ENCODE measurements at regions not wholly inside any gene's neighbourhood (a gene's known extent, or its start where the extent isn't known, plus 50 kb on each side); places are given as distances from the start of the nearest gene placed in this dataset.

- Histone ChIP-seq H3K9me3 (ENCODE audit: control insufficient read depth in 1 of 2, insufficient read depth in 1 of 2, low read depth in 1 of 2, low read length in 2 of 2) (no peaks in the 10 kb centered on the region), H3K9me2 (ENCODE audit: insufficient read depth) (no peaks in the 10 kb centered on the region), H3K4me2 (ENCODE audit: low read length) (no peak overlapping the region), H2AFZ (ENCODE audit: low read depth, low read length, poor library complexity, severe bottlenecking) (no peak overlapping the region), H4K20me1 (ENCODE audit: insufficient read depth) (no peaks in the 10 kb centered on the region), H3K4me3 (replicated peaks in 1 of 2; ENCODE audit: low read depth in 1 of 2, low read length in 2 of 2) (no peak overlapping the region), H3K9ac (ENCODE audit: low read length) (no peak overlapping the region), H3K27me3 (ENCODE audit: insufficient read depth, low read length) (no peaks in the 10 kb centered on the region), H3K36me3 (ENCODE audit: control insufficient read depth in 1 of 2, insufficient read depth in 2 of 2, low read length in 2 of 2) (no peaks in the 10 kb centered on the region), H3K27ac (ENCODE audit: low read depth, low read length) (no peak overlapping the region), H3K79me2 (ENCODE audit: insufficient read depth, low read length) (no peaks in the 10 kb centered on the region), H3K4me1 (ENCODE audit: control insufficient read depth in 1 of 2, insufficient read depth in 2 of 2, low read length in 2 of 2) (no peaks in the 10 kb centered on the region)
- DNase-seq (ENCODE audit: low read depth, low spot score) (no peak), ATAC-seq (no peak)
- CTCF ChIA-PET: no interaction called here
- RAD21 ChIA-PET (ENCODE audit: low non-redundant PET in 1 of 2, low total read pairs in 2 of 2, uncharacterized antibody in 2 of 2, unreplicated experiment in 2 of 2): no interaction called here
- TF ChIP-seq EZH2phosphoT487 (IDR thresholded peaks at IDR 0.05; ENCODE audit: borderline replicate concordance) (no peak), SP1 (IDR thresholded peaks at IDR 0.05; ENCODE audit: low read depth) (no peak), RAD21 (IDR thresholded peaks at IDR 0.05; ENCODE audit: low read depth) (no peak), YY1 (IDR thresholded peaks at IDR 0.05; ENCODE audit: extremely low read depth, insufficient replicate concordance, low read depth, low read length) (no peak), FOSL1 (IDR thresholded peaks at IDR 0.05; ENCODE audit: low read depth) (no peak), ZFX (IDR thresholded peaks at IDR 0.05) (no peak), JUND (IDR thresholded peaks at IDR 0.05) (no peak)
- TF ChIP-seq, protein P1, sequence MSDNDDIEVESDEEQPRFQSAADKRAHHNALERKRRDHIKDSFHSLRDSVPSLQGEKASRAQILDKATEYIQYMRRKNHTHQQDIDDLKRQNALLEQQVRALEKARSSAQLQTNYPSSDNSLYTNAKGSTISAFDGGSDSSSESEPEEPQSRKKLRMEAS (IDR thresholded peaks at IDR 0.05): no peak
- POLR2A ChIA-PET: no interaction called here
- no TSS peak for BruUV-seq (replicated peaks)
- intact Hi-C loops (cut with micrococcal nuclease): no loop called here
Observed at GRCh38 chr1:218513328-218513727, 168.2 kb downstream of the TGFB2 start.

- ATAC-seq (no peak), DNase-seq (ENCODE audit: low read depth, low spot score) (no peak)
- Histone ChIP-seq H3K4me1 (ENCODE audit: control insufficient read depth in 1 of 2, insufficient read depth in 2 of 2, low read length in 2 of 2) (no peaks in the 10 kb centered on the region), H3K27me3 (ENCODE audit: insufficient read depth, low read length) (no peaks in the 10 kb centered on the region), H3K27ac (ENCODE audit: low read depth, low read length) (no peak overlapping the region), H3K4me3 (replicated peaks in 1 of 2; ENCODE audit: low read depth in 1 of 2, low read length in 2 of 2) (no peak overlapping the region), H4K20me1 (ENCODE audit: insufficient read depth) (no peaks in the 10 kb centered on the region), H2AFZ (ENCODE audit: low read depth, low read length, poor library complexity, severe bottlenecking) (no peak overlapping the region), H3K9ac (ENCODE audit: low read length) (no peak overlapping the region), H3K9me3 (ENCODE audit: control insufficient read depth in 1 of 2, insufficient read depth in 1 of 2, low read depth in 1 of 2, low read length in 2 of 2) (no peaks in the 10 kb centered on the region), H3K9me2 (ENCODE audit: insufficient read depth) (no peaks in the 10 kb centered on the region), H3K4me2 (ENCODE audit: low read length) (no peak overlapping the region), H3K36me3 (ENCODE audit: control insufficient read depth in 1 of 2, insufficient read depth in 2 of 2, low read length in 2 of 2) (no peaks in the 10 kb centered on the region), H3K79me2 (ENCODE audit: insufficient read depth, low read length) (no peaks in the 10 kb centered on the region)
- ChIA-PET POLR2A (interaction anchor here (1.2 kb wide), 1 partner anchor 12 kb away, joined by 3 read pairs; no protein-coding TSS in a partner anchor), CTCF (no interaction called here), RAD21 (ENCODE audit: low non-redundant PET in 1 of 2, low total read pairs in 2 of 2, uncharacterized antibody in 2 of 2, unreplicated experiment in 2 of 2) (no interaction called here)
- intact Hi-C loops (cut with micrococcal nuclease): no loop called here
- BruUV-seq (replicated peaks): no TSS peak
- TF ChIP-seq POLR2A (IDR thresholded peaks at IDR 0.05; ENCODE audit: borderline replicate concordance, extremely low read depth, insufficient read depth, insufficient read length) (no peak), FOSL1 (IDR thresholded peaks at IDR 0.05; ENCODE audit: low read depth) (no peak), ATF3 (IDR thresholded peaks at IDR 0.05) (no peak), RAD21 (IDR thresholded peaks at IDR 0.05; ENCODE audit: low read depth) (no peak), JUND (IDR thresholded peaks at IDR 0.05) (no peak), ZNF274 (IDR thresholded peaks at IDR 0.05; ENCODE audit: low read depth, low read length) (no peak), SRF (IDR thresholded peaks at IDR 0.05; ENCODE audit: low read depth) (no peak), CTCF (IDR thresholded peaks at IDR 0.05 in 2 of 3, conservative IDR thresholded peaks at IDR 0.05 in 1 of 3; ENCODE audit: borderline replicate concordance in 1 of 3, insufficient read depth in 1 of 3, low read depth in 2 of 3, low read length in 2 of 3) (no peak), ZFX (IDR thresholded peaks at IDR 0.05) (no peak), EGR1 (IDR thresholded peaks at IDR 0.05; ENCODE audit: low read depth) (no peak), TCF7L2 (IDR thresholded peaks at IDR 0.05; ENCODE audit: borderline replicate concordance, extremely low read depth, insufficient read depth, insufficient read length) (no peak)
- TF ChIP-seq, protein P1 (IDR thresholded peaks at IDR 0.05): no peak
- TF ChIP-seq, protein P2, sequence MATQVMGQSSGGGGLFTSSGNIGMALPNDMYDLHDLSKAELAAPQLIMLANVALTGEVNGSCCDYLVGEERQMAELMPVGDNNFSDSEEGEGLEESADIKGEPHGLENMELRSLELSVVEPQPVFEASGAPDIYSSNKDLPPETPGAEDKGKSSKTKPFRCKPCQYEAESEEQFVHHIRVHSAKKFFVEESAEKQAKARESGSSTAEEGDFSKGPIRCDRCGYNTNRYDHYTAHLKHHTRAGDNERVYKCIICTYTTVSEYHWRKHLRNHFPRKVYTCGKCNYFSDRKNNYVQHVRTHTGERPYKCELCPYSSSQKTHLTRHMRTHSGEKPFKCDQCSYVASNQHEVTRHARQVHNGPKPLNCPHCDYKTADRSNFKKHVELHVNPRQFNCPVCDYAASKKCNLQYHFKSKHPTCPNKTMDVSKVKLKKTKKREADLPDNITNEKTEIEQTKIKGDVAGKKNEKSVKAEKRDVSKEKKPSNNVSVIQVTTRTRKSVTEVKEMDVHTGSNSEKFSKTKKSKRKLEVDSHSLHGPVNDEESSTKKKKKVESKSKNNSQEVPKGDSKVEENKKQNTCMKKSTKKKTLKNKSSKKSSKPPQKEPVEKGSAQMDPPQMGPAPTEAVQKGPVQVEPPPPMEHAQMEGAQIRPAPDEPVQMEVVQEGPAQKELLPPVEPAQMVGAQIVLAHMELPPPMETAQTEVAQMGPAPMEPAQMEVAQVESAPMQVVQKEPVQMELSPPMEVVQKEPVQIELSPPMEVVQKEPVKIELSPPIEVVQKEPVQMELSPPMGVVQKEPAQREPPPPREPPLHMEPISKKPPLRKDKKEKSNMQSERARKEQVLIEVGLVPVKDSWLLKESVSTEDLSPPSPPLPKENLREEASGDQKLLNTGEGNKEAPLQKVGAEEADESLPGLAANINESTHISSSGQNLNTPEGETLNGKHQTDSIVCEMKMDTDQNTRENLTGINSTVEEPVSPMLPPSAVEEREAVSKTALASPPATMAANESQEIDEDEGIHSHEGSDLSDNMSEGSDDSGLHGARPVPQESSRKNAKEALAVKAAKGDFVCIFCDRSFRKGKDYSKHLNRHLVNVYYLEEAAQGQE (IDR thresholded peaks at IDR 0.05; ENCODE audit: low read depth): no peak
Observed at GRCh38 chr1:218514689-218515088, 169.6 kb downstream of the TGFB2 start.
